Brain microvascular endothelial cell (primary cell): ENCODE measurements at regions not wholly inside any gene's neighbourhood (a gene's known extent, or its start where the extent isn't known, plus 50 kb on each side); places are given as distances from the start of the nearest gene placed in this dataset.

Source experiments
- DNase-seq: peaks from one replicate; pipeline ENCODE4 v3.0.0-alpha.2; 2020
- H3K27ac ChIP-seq: fragments of 250-450 bp; sonication (Bioruptor Pico); 2 replicates; pipeline ENCODE4 v1.5.1; 2020; ENCODE audit warnings: mild to moderate bottlenecking, moderate library complexity
- H3K27me3 ChIP-seq: fragments of 250-450 bp; sonication (Bioruptor Pico); replicated peaks from 2 replicates; pipeline ENCODE4 v1.5.1; 2020; ENCODE audit warnings: mild to moderate bottlenecking
- H3K36me3 ChIP-seq: fragments of 250-450 bp; sonication (Bioruptor Pico); replicated peaks from 2 replicates; pipeline ENCODE4 v1.5.1; 2020; ENCODE audit warnings: mild to moderate bottlenecking
- H3K4me3 ChIP-seq: 2 replicates; pipeline ENCODE4 v1.5.1; 2011; ENCODE audit warnings: low read depth, mild to moderate bottlenecking, control low read depth, low read length, moderate library complexity
- CTCF ChIP-seq: IDR thresholded peaks from 2 replicates; pipeline ENCODE4 v1.5.1; 2011; ENCODE audit warnings: low read depth, mild to moderate bottlenecking, moderate library complexity, low read length, control low read depth, inconsistent platforms; ENCODE audit errors: missing control alignments
- in situ Hi-C: cut with HindIII; loops from 2 replicates; pipeline ENCODE4 v1.10.0; 2017; ENCODE audit warnings: low sequenced_read_pairs, low pct_ligation_motif_present

- Histone ChIP-seq H3K27me3 (no peaks in the 10 kb centered on the region), H3K4me3 (no peak overlapping the region), H3K36me3 (no peaks in the 10 kb centered on the region), H3K27ac (no peak overlapping the region)
- TF ChIP-seq CTCF, result no peak
- in situ Hi-C loops, result no loop called here
- DNase-seq, result no peak
These were observed 133.8 kb upstream of the RARB start for GRCh38 chr3:25294169-25294805.

GRCh38 chr3:25297667-25298585 is 130.1 kb upstream of the RARB start:
- Histone ChIP-seq H3K36me3 (no peaks in the 10 kb centered on the region), H3K27me3 (no peaks in the 10 kb centered on the region), H3K4me3 (no peak overlapping the region), H3K27ac (no peak overlapping the region)
- peak; percentile 18 for DNase-seq
- TF ChIP-seq CTCF, result no peak
- in situ Hi-C loops, result no loop called here

- no peak for TF ChIP-seq CTCF
- Histone ChIP-seq H3K27ac (no peak overlapping the region), H3K27me3 (no peaks in the 10 kb centered on the region), H3K36me3 (no peaks in the 10 kb centered on the region), H3K4me3 (no peak overlapping the region)
- DNase-seq, result no peak
- in situ Hi-C loops, result no loop called here
These were observed 127.9 kb upstream of the RARB start for GRCh38 chr3:25300141-25300540.

- Histone ChIP-seq H3K36me3 (no peaks in the 10 kb centered on the region), H3K27me3 (no peaks in the 10 kb centered on the region), H3K27ac (no peak overlapping the region), H3K4me3 (no peak overlapping the region)
- no peak for DNase-seq
- in situ Hi-C loops, result no loop called here
- no peak for TF ChIP-seq CTCF
These were observed 123.1 kb upstream of the RARB start for GRCh38 chr3:25304916-25305315.

GRCh38 chr3:25306066-25306465 is 122.0 kb upstream of the RARB start:
- no peaks in the 10 kb centered on the region for H3K36me3 ChIP-seq
- H3K27me3 ChIP-seq, result no peaks in the 10 kb centered on the region
- in situ Hi-C loops, result no loop called here
- H3K27ac ChIP-seq, result no peak overlapping the region
- H3K4me3 ChIP-seq, result no peak overlapping the region
- no peak for TF ChIP-seq CTCF
- DNase-seq, result no peak
